BE2C (cell line): ENCODE measurements at regions not wholly inside any gene's neighbourhood (a gene's known extent, or its start where the extent isn't known, plus 50 kb on each side); places are given as distances from the start of the nearest gene placed in this dataset.

ENCODE experiments used
- DNase-seq: peaks from one replicate; pipeline ENCODE4 v3.0.0-alpha.2; 2020
- H3K27me3 ChIP-seq: fragments of 250-450 bp; sonication (Bioruptor Pico); 2 replicates; pipeline ENCODE4 v1.5.1; 2020; ENCODE audit warnings: mild to moderate bottlenecking
- H3K36me3 ChIP-seq: fragments of 250-450 bp; sonication (Bioruptor Pico); 2 replicates; pipeline ENCODE4 v1.5.1; 2020; ENCODE audit warnings: mild to moderate bottlenecking
- H3K4me1 ChIP-seq: fragments of 250-450 bp; sonication (Bioruptor Pico); 2 replicates; pipeline ENCODE4 v1.5.1; 2020
- H3K4me3 ChIP-seq: 2 replicates; pipeline ENCODE4 v1.5.1; 2011; ENCODE audit warnings: low read depth, low read length
- H3K9me3 ChIP-seq: fragments of 250-450 bp; sonication (Bioruptor Pico); 2 replicates; pipeline ENCODE4 v1.5.1; 2020
- TF ChIP-seq, protein P1 (sequence below): IDR thresholded peaks from 2 replicates; pipeline ENCODE4 v1.5.1; 2012; ENCODE audit warnings: mild to moderate bottlenecking, low read depth, low read length

DNA sequence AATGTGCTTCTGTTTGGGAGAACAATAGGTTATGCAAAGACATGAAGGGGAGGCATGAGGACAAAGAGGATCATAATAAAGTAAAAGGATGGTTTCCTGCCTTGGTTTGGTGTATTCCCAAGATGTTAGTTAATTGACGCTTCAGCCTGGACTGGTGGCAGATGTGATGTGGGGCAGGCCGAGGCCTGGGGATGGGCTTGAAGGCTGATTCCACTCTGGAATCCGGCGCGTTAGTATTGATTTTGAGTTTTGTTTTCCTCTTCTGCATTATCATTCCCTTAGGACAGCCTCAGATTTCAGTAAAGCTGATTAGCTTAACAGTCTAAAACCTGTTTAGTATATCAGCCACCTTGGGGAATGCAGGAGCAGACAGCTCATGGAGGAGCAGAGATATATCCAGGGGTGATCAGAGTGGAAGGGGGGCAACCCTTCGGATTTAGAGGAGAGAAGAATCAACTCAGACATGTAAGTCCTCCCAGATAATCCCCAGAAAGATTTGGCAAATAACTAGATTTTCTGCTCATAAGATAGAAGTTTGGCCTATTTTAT is 159.8 kb upstream of the MTPN start:
- Histone ChIP-seq H3K4me1 (no peaks in the 10 kb centered on the region; the same call in 1 of the 2 replicates), H3K9me3 (no peaks in the 10 kb centered on the region), H3K27me3 (no peaks in the 10 kb centered on the region), H3K36me3 (no peaks in the 10 kb centered on the region), H3K4me3 (no peak overlapping the region)
- no peak for DNase-seq
- TF ChIP-seq, protein P1, sequence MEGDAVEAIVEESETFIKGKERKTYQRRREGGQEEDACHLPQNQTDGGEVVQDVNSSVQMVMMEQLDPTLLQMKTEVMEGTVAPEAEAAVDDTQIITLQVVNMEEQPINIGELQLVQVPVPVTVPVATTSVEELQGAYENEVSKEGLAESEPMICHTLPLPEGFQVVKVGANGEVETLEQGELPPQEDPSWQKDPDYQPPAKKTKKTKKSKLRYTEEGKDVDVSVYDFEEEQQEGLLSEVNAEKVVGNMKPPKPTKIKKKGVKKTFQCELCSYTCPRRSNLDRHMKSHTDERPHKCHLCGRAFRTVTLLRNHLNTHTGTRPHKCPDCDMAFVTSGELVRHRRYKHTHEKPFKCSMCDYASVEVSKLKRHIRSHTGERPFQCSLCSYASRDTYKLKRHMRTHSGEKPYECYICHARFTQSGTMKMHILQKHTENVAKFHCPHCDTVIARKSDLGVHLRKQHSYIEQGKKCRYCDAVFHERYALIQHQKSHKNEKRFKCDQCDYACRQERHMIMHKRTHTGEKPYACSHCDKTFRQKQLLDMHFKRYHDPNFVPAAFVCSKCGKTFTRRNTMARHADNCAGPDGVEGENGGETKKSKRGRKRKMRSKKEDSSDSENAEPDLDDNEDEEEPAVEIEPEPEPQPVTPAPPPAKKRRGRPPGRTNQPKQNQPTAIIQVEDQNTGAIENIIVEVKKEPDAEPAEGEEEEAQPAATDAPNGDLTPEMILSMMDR, result no peak

DNA sequence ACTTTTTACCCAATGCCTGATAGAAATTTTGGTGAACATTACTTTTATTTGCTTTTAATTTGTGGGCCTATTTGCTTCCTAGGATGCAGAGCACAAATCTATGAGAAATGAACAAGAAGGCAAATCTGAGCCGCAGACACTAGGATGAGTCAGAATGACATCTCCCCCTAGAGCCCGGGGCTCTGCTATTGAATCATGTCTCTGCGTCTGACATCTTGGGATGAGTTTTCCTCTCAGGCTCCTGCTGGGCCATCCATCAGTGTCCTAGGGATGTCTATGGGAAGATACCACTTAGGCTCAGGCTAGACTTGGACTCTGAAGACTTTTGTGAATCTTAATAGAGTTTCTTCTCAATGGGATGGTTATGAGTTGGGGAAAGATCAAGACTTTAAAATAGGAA is 157.3 kb upstream of the MTPN start:
- H3K27me3 ChIP-seq, result no peaks in the 10 kb centered on the region
- H3K4me3 ChIP-seq, result no peak overlapping the region
- peak; percentile 41 for DNase-seq
- TF ChIP-seq, protein P1, result no peak; the same call in 1 of the 2 replicates
- no peaks in the 10 kb centered on the region; the same call in 1 of the 2 replicates for H3K4me1 ChIP-seq
- H3K9me3 ChIP-seq, result no peaks in the 10 kb centered on the region
- H3K36me3 ChIP-seq, result no peaks in the 10 kb centered on the region

DNA sequence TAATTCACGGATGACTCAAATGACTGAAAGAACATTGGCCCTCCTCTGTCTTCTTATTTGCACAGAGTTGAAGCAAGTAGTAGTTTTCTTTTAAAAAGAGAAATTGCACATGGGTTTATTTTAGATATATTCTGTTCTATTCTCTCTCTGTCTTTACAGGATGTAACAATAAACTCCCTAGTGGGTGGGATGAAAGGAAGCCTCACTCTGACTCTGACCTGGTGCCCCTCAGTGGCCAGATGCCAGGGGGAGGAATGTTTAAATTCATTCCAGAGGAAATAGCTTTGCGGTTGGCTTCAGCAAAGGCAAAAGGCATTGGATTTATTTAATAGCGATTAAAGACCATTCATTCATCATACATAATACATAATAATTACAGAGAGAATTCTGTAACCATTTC is 156.4 kb upstream of the MTPN start:
- DNase-seq, result no peak

DNA sequence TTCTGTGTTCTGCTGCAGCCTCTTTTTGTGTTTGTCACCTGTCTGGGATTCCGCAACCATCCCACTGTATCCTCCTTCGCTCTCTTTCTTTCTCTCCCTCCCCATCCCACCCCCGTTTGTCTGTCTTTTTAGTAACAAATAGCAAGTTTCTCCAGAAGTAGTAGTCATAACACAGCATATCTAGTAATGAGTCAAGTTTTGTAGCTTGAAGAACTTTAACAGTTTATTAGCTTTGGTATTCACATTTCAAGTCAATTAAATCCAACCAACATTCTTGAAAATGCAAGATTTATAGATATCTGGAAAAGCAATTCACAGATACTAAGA is 154.1 kb upstream of the MTPN start:
- no peak for DNase-seq
- Histone ChIP-seq H3K4me1 (no peaks in the 10 kb centered on the region; the same call in 1 of the 2 replicates), H3K9me3 (no peaks in the 10 kb centered on the region), H3K4me3 (no peak overlapping the region), H3K27me3 (no peaks in the 10 kb centered on the region), H3K36me3 (no peaks in the 10 kb centered on the region)
- TF ChIP-seq, protein P1, result no peak

More for the DNA sequence above, 156.4 kb upstream of the MTPN start:
- H3K4me3 ChIP-seq, result no peak overlapping the region
- no peaks in the 10 kb centered on the region; the same call in 1 of the 2 replicates for H3K4me1 ChIP-seq
- no peaks in the 10 kb centered on the region for H3K27me3 ChIP-seq
- H3K9me3 ChIP-seq, result no peaks in the 10 kb centered on the region
- TF ChIP-seq, protein P1, result no peak
- H3K36me3 ChIP-seq, result no peaks in the 10 kb centered on the region

DNA sequence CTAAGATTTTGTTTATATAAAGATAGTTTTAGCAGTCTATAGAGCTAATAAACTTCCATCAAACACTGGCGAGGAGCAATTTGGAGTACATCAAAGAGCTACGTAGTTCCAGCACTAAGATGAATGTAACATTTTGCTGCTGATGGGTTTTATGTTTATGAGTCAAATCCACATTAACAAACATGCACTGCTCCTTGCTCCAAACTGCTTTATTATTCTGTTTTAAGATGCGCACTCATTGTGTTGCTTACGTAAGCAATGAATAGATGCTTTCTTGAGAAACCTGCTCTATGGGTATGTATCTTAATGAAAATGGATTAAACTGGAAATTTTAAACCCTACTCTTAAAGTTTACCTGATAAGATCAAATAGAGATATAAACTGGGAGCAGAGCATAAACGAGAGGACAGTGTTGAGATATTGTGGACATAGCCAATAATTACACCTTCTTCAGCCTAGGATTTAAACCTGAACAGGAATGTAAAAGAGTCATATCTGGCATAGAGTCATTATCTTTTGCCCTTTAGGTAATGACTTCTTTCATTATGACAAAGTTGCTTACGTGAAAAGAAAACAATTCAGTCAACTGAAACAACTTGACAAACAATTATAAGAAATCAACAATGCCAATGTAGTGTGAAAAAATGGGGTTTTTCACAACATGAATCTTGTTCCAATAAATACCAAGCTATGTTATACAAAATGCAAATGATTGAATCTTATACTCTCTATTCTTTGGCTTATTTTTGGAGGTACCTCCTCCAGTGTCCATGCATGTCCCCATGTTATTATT is 153.5 kb upstream of the MTPN start:
- no peak for DNase-seq
- H3K36me3 ChIP-seq, result no peaks in the 10 kb centered on the region
- H3K9me3 ChIP-seq, result no peaks in the 10 kb centered on the region
- H3K4me1 ChIP-seq, result no peaks in the 10 kb centered on the region; the same call in 1 of the 2 replicates
- H3K27me3 ChIP-seq, result no peaks in the 10 kb centered on the region
- TF ChIP-seq, protein P1, result no peak
- no peak overlapping the region for H3K4me3 ChIP-seq

DNA sequence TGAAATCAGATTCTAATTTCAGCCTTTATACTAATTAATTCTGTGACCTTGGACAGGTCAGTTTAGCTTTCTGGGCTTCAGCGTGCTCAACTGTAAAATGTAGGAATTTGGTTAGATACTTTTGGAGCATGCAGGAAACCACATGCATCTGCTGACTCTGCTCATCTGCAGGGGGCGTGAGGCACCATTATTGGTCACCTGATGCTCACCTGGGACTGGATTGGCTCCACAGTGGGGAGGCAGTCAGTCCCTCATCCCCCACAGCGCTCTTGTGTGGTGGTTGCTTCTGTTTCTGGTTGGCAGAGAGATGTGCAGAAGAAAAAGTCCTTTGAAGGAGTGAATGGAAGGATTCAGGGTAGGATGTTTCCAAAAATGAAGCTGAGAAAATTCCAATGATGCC is 150.9 kb upstream of the MTPN start:
- TF ChIP-seq, protein P1, result no peak
- no peaks in the 10 kb centered on the region for H3K4me1 ChIP-seq
- no peak for DNase-seq
- H3K4me3 ChIP-seq, result no peak overlapping the region
- no peaks in the 10 kb centered on the region for H3K36me3 ChIP-seq
- H3K27me3 ChIP-seq, result no peaks in the 10 kb centered on the region
- no peaks in the 10 kb centered on the region for H3K9me3 ChIP-seq
